Prostate gland (tissue), 2 donors: ENCODE measurements at regions not wholly inside any gene's neighbourhood (a gene's known extent, or its start where the extent isn't known, plus 50 kb on each side); places are given as distances from the start of the nearest gene placed in this dataset.

ENCODE experiments used
- POLR2A ChIP-seq: fragments of 450-650 bp; IDR thresholded peaks from one replicate; pipeline ENCODE4 v1.6.1; 2016; ENCODE audit warnings: antibody characterized with exemption, mild to moderate bottlenecking
- TF ChIP-seq, protein P1 (sequence below), 4 experiments: fragments of 200-600 bp in 2 of 4; fragments of 450-650 bp in 2 of 4; sonication (generic) in 2 of 4; IDR thresholded peaks; 1 replicate in 3 of 4; 2 replicates in 1 of 4; pipeline ENCODE4 v1.5.1; 2016 to 2019; ENCODE audit warnings: antibody characterized with exemption in 4 of 4, mild to moderate bottlenecking in 2 of 4, moderate library complexity in 2 of 4

DNA sequence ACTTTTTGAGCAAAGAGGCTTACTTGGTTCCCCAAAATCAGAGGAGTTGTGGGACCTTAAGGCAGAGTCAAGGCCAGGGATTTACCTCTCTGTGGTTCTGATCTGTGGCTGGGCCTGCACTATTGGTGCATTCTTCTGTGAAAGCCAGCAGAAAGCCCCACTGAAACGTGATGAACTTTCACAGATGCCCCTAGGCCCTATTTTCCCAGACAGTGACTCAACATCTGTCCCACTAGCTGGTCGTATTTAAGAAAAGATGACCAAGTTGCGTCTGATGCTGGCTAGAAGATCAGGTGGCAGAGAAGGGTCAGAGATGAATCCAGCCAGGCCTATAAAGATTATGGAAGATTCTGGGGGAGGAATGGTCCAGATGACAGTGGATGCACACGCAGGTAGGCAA, 153.1 kb downstream of the ACTL7B start:
- TF ChIP-seq, protein P1, sequence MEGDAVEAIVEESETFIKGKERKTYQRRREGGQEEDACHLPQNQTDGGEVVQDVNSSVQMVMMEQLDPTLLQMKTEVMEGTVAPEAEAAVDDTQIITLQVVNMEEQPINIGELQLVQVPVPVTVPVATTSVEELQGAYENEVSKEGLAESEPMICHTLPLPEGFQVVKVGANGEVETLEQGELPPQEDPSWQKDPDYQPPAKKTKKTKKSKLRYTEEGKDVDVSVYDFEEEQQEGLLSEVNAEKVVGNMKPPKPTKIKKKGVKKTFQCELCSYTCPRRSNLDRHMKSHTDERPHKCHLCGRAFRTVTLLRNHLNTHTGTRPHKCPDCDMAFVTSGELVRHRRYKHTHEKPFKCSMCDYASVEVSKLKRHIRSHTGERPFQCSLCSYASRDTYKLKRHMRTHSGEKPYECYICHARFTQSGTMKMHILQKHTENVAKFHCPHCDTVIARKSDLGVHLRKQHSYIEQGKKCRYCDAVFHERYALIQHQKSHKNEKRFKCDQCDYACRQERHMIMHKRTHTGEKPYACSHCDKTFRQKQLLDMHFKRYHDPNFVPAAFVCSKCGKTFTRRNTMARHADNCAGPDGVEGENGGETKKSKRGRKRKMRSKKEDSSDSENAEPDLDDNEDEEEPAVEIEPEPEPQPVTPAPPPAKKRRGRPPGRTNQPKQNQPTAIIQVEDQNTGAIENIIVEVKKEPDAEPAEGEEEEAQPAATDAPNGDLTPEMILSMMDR (IDR thresholded peaks at IDR 0.05) = no peak
- TF ChIP-seq POLR2A = no peak
